Tibial artery (tissue), 4 donors: ENCODE measurements at regions not wholly inside any gene's neighbourhood (a gene's known extent, or its start where the extent isn't known, plus 50 kb on each side); places are given as distances from the start of the nearest gene placed in this dataset.

ENCODE experiments used
- DNase-seq, 2 donors: peaks; one replicate each; pipeline ENCODE4 v3.0.0-alpha.2; 2019
- H3K27ac ChIP-seq, 2 donors: fragments of 200-600 bp; sonication (generic) in 1 of 2; 1 replicate in 1 of 2; 2 replicates in 1 of 2; pipeline ENCODE4 v1.5.1; 2018 to 2019; ENCODE audit warnings: mild to moderate bottlenecking in 1 of 2
- H3K27me3 ChIP-seq, 2 donors: fragments of 200-600 bp; sonication (generic) in 1 of 2; one replicate each; pipeline versions ENCODE4 v1.5.1 to v1.6.0; 2016 to 2019
- H3K36me3 ChIP-seq, 3 donors: fragments of 200-600 bp; sonication (generic) in 2 of 3; one replicate each; pipeline ENCODE4 v1.5.1; 2016 to 2019; ENCODE audit warnings: mild to moderate bottlenecking in 2 of 3
- H3K4me1 ChIP-seq, 4 donors: fragments of 200-600 bp; sonication (generic) in 2 of 4; 1 replicate in 3 of 4; 2 replicates in 1 of 4; pipeline ENCODE4 v1.5.1; 2016 to 2019
- H3K4me3 ChIP-seq, 2 donors: fragments of 200-600 bp; sonication (generic) in 1 of 2; 1 replicate in 1 of 2; 2 replicates in 1 of 2; pipeline ENCODE4 v1.5.1; 2018 to 2019; ENCODE audit warnings: mild to moderate bottlenecking in 2 of 2
- H3K9me3 ChIP-seq, 3 donors: fragments of 200-600 bp; sonication (generic) in 1 of 3; one replicate each; pipeline ENCODE4 v1.5.1; 2016 to 2019
- intact Hi-C: fragments of 100-400 bp; cut with DNase I; formaldehyde crosslinking; loops from one replicate; pipeline ENCODE4 v1.15.0; 2023; ENCODE audit warnings: low total_unique reads
- TF ChIP-seq, protein P1 (sequence below), 2 experiments: fragments of 200-600 bp in 1 of 2; fragments of 450-650 bp in 1 of 2; IDR thresholded peaks; one replicate each; pipeline ENCODE4 v1.5.1; 2017 to 2019; ENCODE audit warnings: antibody characterized with exemption in 2 of 2, mild to moderate bottlenecking in 1 of 2, moderate library complexity in 1 of 2

DNA sequence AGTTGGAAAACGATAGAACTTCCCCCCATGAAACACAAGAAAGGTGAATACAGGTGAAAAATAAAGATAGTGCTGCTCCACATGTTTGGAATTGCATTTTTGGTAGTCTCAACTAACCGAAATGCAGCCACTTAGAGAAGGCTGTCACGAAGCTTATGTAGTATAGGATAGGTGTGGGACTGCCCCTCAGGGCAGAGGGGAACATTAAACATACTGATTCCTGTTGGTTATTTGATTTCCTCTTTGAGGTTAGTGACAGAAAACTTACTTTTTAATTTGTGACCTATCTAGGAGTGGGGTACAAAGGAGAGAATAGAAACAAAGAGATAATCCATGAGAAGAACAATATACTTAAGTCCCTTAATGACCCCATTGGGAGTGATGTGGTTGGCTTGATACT lies 85.8 kb upstream of the SATB1 start:
- intact Hi-C loops, result no loop called here
- no peaks in the 10 kb centered on the region for H3K36me3 ChIP-seq
- no peak overlapping the region for H3K4me3 ChIP-seq
- H3K27ac ChIP-seq, result no peak overlapping the region
- no peaks in the 10 kb centered on the region for H3K27me3 ChIP-seq
- DNase-seq, result no peak
- TF ChIP-seq, protein P1, sequence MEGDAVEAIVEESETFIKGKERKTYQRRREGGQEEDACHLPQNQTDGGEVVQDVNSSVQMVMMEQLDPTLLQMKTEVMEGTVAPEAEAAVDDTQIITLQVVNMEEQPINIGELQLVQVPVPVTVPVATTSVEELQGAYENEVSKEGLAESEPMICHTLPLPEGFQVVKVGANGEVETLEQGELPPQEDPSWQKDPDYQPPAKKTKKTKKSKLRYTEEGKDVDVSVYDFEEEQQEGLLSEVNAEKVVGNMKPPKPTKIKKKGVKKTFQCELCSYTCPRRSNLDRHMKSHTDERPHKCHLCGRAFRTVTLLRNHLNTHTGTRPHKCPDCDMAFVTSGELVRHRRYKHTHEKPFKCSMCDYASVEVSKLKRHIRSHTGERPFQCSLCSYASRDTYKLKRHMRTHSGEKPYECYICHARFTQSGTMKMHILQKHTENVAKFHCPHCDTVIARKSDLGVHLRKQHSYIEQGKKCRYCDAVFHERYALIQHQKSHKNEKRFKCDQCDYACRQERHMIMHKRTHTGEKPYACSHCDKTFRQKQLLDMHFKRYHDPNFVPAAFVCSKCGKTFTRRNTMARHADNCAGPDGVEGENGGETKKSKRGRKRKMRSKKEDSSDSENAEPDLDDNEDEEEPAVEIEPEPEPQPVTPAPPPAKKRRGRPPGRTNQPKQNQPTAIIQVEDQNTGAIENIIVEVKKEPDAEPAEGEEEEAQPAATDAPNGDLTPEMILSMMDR (IDR thresholded peaks at IDR 0.05), result no peak
- H3K9me3 ChIP-seq, result no peaks in the 10 kb centered on the region
- H3K4me1 ChIP-seq, result no peaks in the 10 kb centered on the region

DNA sequence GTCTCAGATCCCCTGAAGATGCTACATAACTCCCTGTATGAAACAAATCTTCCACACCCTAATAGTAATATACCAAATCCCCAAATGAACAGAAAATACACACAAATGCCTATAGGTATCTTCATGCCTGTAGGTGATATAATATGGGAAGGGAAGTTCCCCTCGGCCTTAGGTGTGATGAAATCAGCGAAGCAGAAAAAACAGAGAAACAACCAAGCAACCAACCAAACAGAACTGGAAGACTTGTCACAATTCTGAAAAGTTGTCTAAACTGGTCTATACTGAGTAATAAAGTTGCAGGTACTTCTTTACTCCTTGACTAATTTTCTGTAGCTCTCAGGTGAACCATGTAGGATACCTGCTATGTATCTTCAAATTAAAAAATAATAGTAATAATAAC lies 82.2 kb upstream of the SATB1 start:
- DNase-seq, result no peak
- intact Hi-C loops, result no loop called here
- TF ChIP-seq, protein P1 (IDR thresholded peaks at IDR 0.05), result no peak
- Histone ChIP-seq H3K4me1 (peaks cover 0 to 4% (median 0%) of the 10 kb centered on the region in 4 donors), H3K27me3 (no peaks in the 10 kb centered on the region), H3K36me3 (no peaks in the 10 kb centered on the region), H3K4me3 (no peak overlapping the region), H3K27ac (no peak overlapping the region), H3K9me3 (no peaks in the 10 kb centered on the region)

DNA sequence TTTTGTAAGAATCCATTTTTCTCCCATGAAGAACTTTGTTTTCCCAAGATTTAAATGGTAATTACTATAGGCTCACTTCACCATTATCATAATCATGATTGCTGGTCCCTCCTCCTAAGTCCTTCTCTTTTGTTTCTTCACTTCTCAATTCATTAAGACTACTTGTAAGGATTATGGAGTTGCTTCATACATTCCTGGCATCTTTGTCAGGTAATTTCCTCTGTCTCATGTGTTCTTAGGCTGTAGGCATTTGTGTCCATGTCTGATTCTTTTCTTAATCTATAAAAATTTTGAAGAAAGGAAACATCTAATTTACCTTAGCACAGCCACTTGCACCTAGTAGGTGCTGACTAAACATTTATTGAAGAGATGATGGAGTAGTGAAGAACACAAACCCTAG lies 79.9 kb upstream of the SATB1 start:
- intact Hi-C loops, result no loop called here
- no peak overlapping the region for H3K4me3 ChIP-seq
- H3K27me3 ChIP-seq, result no peaks in the 10 kb centered on the region
- TF ChIP-seq, protein P1 (IDR thresholded peaks at IDR 0.05), result no peak
- no peak for DNase-seq
- H3K27ac ChIP-seq, result no peak overlapping the region
- H3K36me3 ChIP-seq, result no peaks in the 10 kb centered on the region
- no peaks in the 10 kb centered on the region for H3K9me3 ChIP-seq
- peaks cover 0 to 6% (median 0%) of the 10 kb centered on the region in 4 donors for H3K4me1 ChIP-seq

DNA sequence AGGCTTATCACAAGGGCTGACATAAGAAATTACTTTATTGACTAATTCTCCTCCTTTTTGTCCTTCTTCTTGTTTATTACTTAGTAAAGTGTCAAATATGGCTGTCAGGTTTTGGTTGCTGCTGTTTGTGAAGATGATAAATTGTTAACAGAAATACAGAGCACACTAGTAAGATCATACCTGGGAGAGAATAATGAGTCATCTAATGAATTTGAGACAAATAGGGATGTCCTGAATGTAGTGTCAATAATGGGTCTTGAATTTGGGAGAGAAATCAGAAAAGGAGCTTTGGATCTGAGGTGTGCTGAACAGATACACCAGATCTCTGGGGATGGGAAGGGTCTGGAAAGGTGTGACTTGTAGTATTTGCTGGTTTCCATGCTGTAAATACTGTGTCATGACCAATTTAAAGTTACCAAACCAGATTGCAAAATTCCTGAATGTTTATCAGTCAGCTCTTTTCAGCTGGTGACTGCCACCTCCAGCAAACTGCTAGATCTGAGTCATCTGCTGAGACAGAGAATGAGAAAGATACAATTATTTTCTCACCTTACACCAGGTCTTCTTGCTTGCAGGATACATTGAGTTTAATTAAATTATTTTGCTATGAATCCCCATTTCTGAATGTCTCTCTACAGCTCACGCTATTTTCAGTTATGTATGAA lies 76.7 kb upstream of the SATB1 start:
- Histone ChIP-seq H3K9me3 (no peaks in the 10 kb centered on the region), H3K27me3 (no peaks in the 10 kb centered on the region), H3K4me3 (no peak overlapping the region), H3K4me1 (peaks cover 0 to 6% (median 0%) of the 10 kb centered on the region in 4 donors), H3K27ac (no peak overlapping the region), H3K36me3 (no peaks in the 10 kb centered on the region)
- intact Hi-C loops, result no loop called here
- TF ChIP-seq, protein P1 (IDR thresholded peaks at IDR 0.05), result no peak
- no peak for DNase-seq

DNA sequence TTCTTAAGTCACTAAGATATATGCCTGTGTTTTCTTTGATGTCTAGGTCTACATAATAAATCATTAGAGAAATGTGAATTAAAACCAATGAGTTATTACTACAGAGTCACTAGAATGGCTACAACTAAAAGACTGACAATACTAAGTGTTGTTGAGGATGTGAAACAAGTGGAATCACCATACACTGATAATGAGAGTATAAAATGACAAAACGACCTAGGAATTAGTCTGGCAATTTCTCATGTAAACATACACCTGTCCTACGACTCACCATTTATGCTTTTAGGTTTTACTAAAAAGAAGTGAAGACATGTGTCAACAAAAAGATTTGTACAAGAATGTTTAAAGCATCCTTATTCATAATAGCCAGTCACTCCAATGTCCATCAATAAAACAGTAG lies 75.2 kb upstream of the SATB1 start:
- Histone ChIP-seq H3K27me3 (no peaks in the 10 kb centered on the region), H3K9me3 (no peaks in the 10 kb centered on the region), H3K4me1 (peaks cover 0 to 6% (median 0%) of the 10 kb centered on the region in 4 donors), H3K36me3 (no peaks in the 10 kb centered on the region), H3K4me3 (no peak overlapping the region), H3K27ac (no peak overlapping the region)
- TF ChIP-seq, protein P1 (IDR thresholded peaks at IDR 0.05), result no peak
- intact Hi-C loops, result no loop called here
- no peak for DNase-seq

DNA sequence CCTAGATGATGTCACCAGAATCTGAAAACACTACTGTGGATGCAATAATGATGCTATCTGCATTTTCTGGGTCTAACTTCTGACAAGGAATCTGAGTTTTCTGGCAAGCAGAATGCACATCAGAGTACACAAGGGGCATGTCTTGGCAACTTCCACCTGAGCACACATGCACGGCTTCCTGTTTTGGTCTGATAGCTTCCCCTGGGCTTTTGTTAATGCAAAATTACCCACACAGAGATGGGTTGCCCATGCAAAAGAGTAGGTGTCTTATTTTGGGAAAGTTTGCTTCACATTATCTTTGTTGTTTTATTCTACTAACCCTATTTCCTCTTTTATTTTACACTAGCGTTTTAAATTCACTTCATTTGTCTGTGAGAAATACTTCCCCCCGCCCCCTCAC lies 74.2 kb upstream of the SATB1 start:
- intact Hi-C loops, result no loop called here
- Histone ChIP-seq H3K36me3 (no peaks in the 10 kb centered on the region), H3K27me3 (no peaks in the 10 kb centered on the region), H3K27ac (no peak overlapping the region), H3K4me3 (no peak overlapping the region), H3K4me1 (peaks cover 0 to 6% (median 0%) of the 10 kb centered on the region in 4 donors), H3K9me3 (no peaks in the 10 kb centered on the region)
- no peak for DNase-seq
- TF ChIP-seq, protein P1 (IDR thresholded peaks at IDR 0.05), result no peak
